NCI-H2171 treated with DMSO at 0.1 percent for 48 hours (cell line): ENCODE measurements at regions not wholly inside any gene's neighbourhood (a gene's known extent, or its start where the extent isn't known, plus 50 kb on each side); places are given as distances from the start of the nearest gene placed in this dataset.

ENCODE experiments used
- DNase-seq: peaks from one replicate; lab custom pipeline; 2025; lab: John Stamatoyannopoulos, UW

- DNase-seq = no peak
Observed at GRCh38 chr2:7888876-7889275, 793.0 kb upstream of the ID2 start.

- DNase-seq = no peak
Observed at GRCh38 chr2:7891312-7891711, 790.5 kb upstream of the ID2 start.

GRCh38 chr2:7895289-7895688 lies 786.6 kb upstream of the ID2 start:
- no peak for DNase-seq

GRCh38 chr2:7896940-7897487 lies 784.8 kb upstream of the ID2 start:
- no peak for DNase-seq

- DNase-seq = peak; percentile 93
Observed at GRCh38 chr2:7899241-7899640, 782.6 kb upstream of the ID2 start.

- DNase-seq = peak; percentile 66
Observed at GRCh38 chr2:7899923-7900322, 781.9 kb upstream of the ID2 start.

- DNase-seq = peak; percentile 40
Observed at GRCh38 chr2:7900593-7900992, 781.3 kb upstream of the ID2 start.

GRCh38 chr2:7902251-7902765 lies 779.5 kb upstream of the ID2 start:
- no peak for DNase-seq

GRCh38 chr2:7904319-7904718 lies 777.5 kb upstream of the ID2 start:
- DNase-seq = no peak

GRCh38 chr2:7905756-7906155 lies 776.1 kb upstream of the ID2 start:
- DNase-seq = peak; percentile 98

- DNase-seq = peak; percentile 87
Observed at GRCh38 chr2:7906431-7906830, 775.4 kb upstream of the ID2 start.

- no peak for DNase-seq
Observed at GRCh38 chr2:7907041-7907440, 774.8 kb upstream of the ID2 start.

GRCh38 chr2:7910752-7911151 lies 771.1 kb upstream of the ID2 start:
- DNase-seq = no peak

GRCh38 chr2:7911196-7911595 lies 770.7 kb upstream of the ID2 start:
- DNase-seq = no peak

- DNase-seq = no peak
Observed at GRCh38 chr2:7913974-7914373, 767.9 kb upstream of the ID2 start.

GRCh38 chr2:7915302-7916091 lies 766.4 kb upstream of the ID2 start:
- DNase-seq = no peak

GRCh38 chr2:7916670-7917069 lies 765.2 kb upstream of the ID2 start:
- no peak for DNase-seq

GRCh38 chr2:7919510-7919909 lies 762.3 kb upstream of the ID2 start:
- no peak for DNase-seq

- peak; percentile 40 for DNase-seq
Observed at GRCh38 chr2:7924023-7924762, 757.7 kb upstream of the ID2 start.

- DNase-seq = no peak
Observed at GRCh38 chr2:7925506-7925905, 756.4 kb upstream of the ID2 start.

GRCh38 chr2:7927691-7928090 lies 754.2 kb upstream of the ID2 start:
- no peak for DNase-seq

- peak; percentile 93 for DNase-seq
Observed at GRCh38 chr2:7929281-7929680, 752.6 kb upstream of the ID2 start.
